ENCODE measurements at regions not wholly inside any gene's neighbourhood (a gene's known extent, or its start where the extent isn't known, plus 50 kb on each side); places are given as distances from the start of the nearest gene placed in this dataset.
A peak's percentile ranks its signal among the peaks of the same experiment; 100 is the strongest.

DNA sequence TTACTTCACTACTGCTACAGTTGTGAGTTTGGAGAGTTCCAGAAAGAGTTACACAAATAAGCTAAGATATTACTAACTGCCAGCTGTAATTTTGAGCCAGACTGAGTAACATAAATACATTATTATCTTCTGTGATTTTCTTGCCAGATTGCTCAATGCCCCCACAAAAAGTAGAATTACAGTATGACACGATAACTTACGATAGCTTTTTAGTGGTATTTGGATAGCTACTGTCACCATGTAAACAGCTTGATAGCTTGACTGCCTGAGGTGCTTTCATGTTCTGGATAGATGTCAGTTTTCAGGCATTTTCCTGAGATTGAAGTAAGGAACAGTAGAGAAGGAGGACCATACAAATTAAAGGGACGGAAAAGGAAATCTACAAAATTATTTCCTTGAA, 533.3 kb downstream of the SOCS6 start:
- Histone ChIP-seq H3K9ac (ENCODE audit: insufficient read depth, low read length, poor library complexity, severe bottlenecking) (no peak overlapping the region), H2AFZ (ENCODE audit: insufficient read depth, low read depth, low read length, poor library complexity, severe bottlenecking) (no peak overlapping the region), H3K27me3 (ENCODE audit: control insufficient read depth in 2 of 2, insufficient read depth in 2 of 2, low read length in 2 of 2) (no peaks in the 10 kb centered on the region), H4K20me1 (ENCODE audit: insufficient read depth, low read length) (no peaks in the 10 kb centered on the region), H3K79me2 (ENCODE audit: insufficient read depth, low read length) (no peaks in the 10 kb centered on the region), H3K4me3 (replicated peaks in 1 of 3; ENCODE audit: low read depth in 2 of 3, low read length in 3 of 3) (no peak overlapping the region), H3K27ac (ENCODE audit: low read depth in 1 of 2, low read length in 2 of 2) (no peak overlapping the region), H3K4me1 (ENCODE audit: control insufficient read depth in 1 of 2, insufficient read depth in 2 of 2, low read length in 2 of 2) (no peaks in the 10 kb centered on the region), H3K36me3 (replicated peaks in 1 of 2; ENCODE audit: control insufficient read depth in 1 of 2, insufficient read depth in 2 of 2, low read length in 2 of 2) (no peaks in the 10 kb centered on the region), H3K4me2 (replicated peaks; ENCODE audit: extremely low read depth, low read length, poor library complexity, severe bottlenecking) (no peak overlapping the region), H3K9me3 (replicated peaks in 1 of 2; ENCODE audit: control insufficient read depth in 1 of 2, insufficient read depth in 1 of 2, low read length in 2 of 2) (no peaks in the 10 kb centered on the region)
- H3K36me3 Mint-ChIP-seq: no peaks in the 10 kb centered on the region
- intact Hi-C loops (cut with micrococcal nuclease): no loop called here
- no peak overlapping the region for H3K4me3 Mint-ChIP-seq
- H3K4me1 Mint-ChIP-seq: no peaks in the 10 kb centered on the region
- no peak for TF ChIP-seq CTCF (IDR thresholded peaks at IDR 0.05)
- peaks cover 0 to 1% (median 0%) of the 10 kb centered on the region in 3 donors for H3K27me3 Mint-ChIP-seq (ENCODE audit: low read depth in 3 of 3)
- H3K27ac Mint-ChIP-seq: no peak overlapping the region
- no peak for DNase-seq
- 43% methylated on average over 2 of the region's 3 CpGs for WGBS (ENCODE audit: insufficient coverage)
- peaks cover 0 to 3% (median 2%) of the 10 kb centered on the region in 7 donors for H3K9me3 Mint-ChIP-seq

DNA sequence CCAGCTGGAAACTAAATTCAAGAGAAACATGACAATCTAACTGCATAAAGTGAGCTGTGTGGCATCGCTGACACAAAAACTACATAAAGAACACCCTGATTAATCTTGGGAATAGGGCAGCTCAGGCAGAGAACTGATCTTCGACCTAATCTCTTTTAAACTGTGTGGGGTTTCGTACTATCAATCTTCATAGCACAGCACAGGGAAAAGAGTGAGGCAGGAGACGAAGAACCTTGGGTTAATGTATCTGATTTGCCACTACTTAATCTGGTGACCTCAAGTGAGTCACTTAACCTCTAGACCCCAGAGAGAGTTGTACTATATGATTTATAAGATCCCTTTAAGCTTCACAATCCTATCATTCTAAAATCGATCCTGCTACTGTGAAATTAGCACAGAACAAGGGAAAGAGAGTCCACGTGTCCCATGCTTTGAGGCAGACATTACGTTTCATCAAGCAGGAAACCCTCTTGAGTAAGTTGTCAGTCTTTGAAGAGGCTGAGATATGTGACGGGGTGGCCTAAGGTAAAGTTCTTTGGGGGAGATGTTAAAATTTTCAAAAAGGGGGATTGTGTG, 519.7 kb downstream of the SOCS6 start:
- Histone ChIP-seq H3K4me1 (ENCODE audit: control insufficient read depth in 1 of 2, insufficient read depth in 2 of 2, low read length in 2 of 2) (no peaks in the 10 kb centered on the region), H3K9me3 (replicated peaks in 1 of 2; ENCODE audit: control insufficient read depth in 1 of 2, insufficient read depth in 1 of 2, low read length in 2 of 2) (peaks cover 0 to 4% of the 10 kb centered on the region in 2 donors), H3K79me2 (ENCODE audit: insufficient read depth, low read length) (no peaks in the 10 kb centered on the region), H2AFZ (ENCODE audit: insufficient read depth, low read depth, low read length, poor library complexity, severe bottlenecking) (no peak overlapping the region), H3K27ac (ENCODE audit: low read depth in 1 of 2, low read length in 2 of 2) (no peak overlapping the region), H3K9ac (ENCODE audit: insufficient read depth, low read length, poor library complexity, severe bottlenecking) (no peak overlapping the region), H3K4me3 (replicated peaks in 1 of 3; ENCODE audit: low read depth in 2 of 3, low read length in 3 of 3) (no peak overlapping the region), H4K20me1 (ENCODE audit: insufficient read depth, low read length) (no peaks in the 10 kb centered on the region), H3K36me3 (replicated peaks in 1 of 2; ENCODE audit: control insufficient read depth in 1 of 2, insufficient read depth in 2 of 2, low read length in 2 of 2) (no peaks in the 10 kb centered on the region), H3K4me2 (replicated peaks; ENCODE audit: extremely low read depth, low read length, poor library complexity, severe bottlenecking) (no peak overlapping the region), H3K27me3 (ENCODE audit: control insufficient read depth in 2 of 2, insufficient read depth in 2 of 2, low read length in 2 of 2) (no peaks in the 10 kb centered on the region)
- 95% methylated on average over 2 of the region's 8 CpGs for WGBS (ENCODE audit: insufficient coverage)
- Mint-ChIP-seq H3K36me3 (no peaks in the 10 kb centered on the region), H3K27me3 (ENCODE audit: low read depth in 3 of 3) (no peaks in the 10 kb centered on the region), H3K27ac (peak overlapping the region in 1 of 7 donors; percentile 8), H3K4me1 (no peaks in the 10 kb centered on the region), H3K9me3 (peaks cover 0 to 10% (median 3%) of the 10 kb centered on the region in 7 donors), H3K4me3 (no peak overlapping the region)
- TF ChIP-seq CTCF (IDR thresholded peaks at IDR 0.05): no peak
- no peak for DNase-seq
- intact Hi-C loops (cut with micrococcal nuclease): no loop called here

All from CD14-positive monocyte (primary cell).